ENCODE measurements at regions not wholly inside any gene's neighbourhood (a gene's known extent, or its start where the extent isn't known, plus 50 kb on each side); places are given as distances from the start of the nearest gene placed in this dataset.

DNA sequence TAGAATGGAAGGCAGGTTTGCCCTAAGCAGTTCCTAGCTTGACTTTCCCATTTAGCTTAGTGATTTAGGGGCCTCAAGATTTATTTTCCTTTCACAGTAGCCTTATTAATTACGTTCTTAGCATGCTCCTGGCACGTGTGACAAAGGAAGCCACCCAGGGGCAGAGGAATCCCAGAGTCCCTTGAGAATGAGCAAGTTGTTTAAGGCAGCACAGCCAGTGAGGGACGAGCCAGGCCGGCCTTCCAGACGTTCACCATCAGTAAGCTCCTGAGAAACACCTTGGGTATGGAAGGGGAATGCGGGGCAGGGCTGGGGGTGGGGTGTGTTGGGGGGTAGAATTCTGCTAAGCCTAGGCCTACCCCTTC is 76.3 kb downstream of the SOWAHC start:
- TF ChIP-seq, protein P1, sequence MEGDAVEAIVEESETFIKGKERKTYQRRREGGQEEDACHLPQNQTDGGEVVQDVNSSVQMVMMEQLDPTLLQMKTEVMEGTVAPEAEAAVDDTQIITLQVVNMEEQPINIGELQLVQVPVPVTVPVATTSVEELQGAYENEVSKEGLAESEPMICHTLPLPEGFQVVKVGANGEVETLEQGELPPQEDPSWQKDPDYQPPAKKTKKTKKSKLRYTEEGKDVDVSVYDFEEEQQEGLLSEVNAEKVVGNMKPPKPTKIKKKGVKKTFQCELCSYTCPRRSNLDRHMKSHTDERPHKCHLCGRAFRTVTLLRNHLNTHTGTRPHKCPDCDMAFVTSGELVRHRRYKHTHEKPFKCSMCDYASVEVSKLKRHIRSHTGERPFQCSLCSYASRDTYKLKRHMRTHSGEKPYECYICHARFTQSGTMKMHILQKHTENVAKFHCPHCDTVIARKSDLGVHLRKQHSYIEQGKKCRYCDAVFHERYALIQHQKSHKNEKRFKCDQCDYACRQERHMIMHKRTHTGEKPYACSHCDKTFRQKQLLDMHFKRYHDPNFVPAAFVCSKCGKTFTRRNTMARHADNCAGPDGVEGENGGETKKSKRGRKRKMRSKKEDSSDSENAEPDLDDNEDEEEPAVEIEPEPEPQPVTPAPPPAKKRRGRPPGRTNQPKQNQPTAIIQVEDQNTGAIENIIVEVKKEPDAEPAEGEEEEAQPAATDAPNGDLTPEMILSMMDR (IDR thresholded peaks at IDR 0.05) = no peak
- TF ChIP-seq POLR2A (IDR thresholded peaks at IDR 0.05) = no peak

All from thyroid gland (tissue), 4 donors.